GM23338 (cell line): ENCODE measurements at regions not wholly inside any gene's neighbourhood (a gene's known extent, or its start where the extent isn't known, plus 50 kb on each side); places are given as distances from the start of the nearest gene placed in this dataset.
A peak's percentile ranks its signal among the peaks of the same experiment; 100 is the strongest.

Experiments
- ATAC-seq: fragments of 200-7000 bp; cut with Tn5 transposase; 3 replicates; pipeline ENCODE4 v1.9.1; 2020
- DNase-seq: peaks from one replicate; pipeline ENCODE4 v3.0.0-alpha.2; 2015; ENCODE audit warnings: low spot score
- H2AFZ ChIP-seq: fragments of 200-600 bp; sonication (generic); 2 replicates; pipeline ENCODE4 v1.8.0; 2016; ENCODE audit warnings: antibody characterized with exemption, mild to moderate bottlenecking, moderate library complexity
- H3F3A ChIP-seq: fragments of 200-600 bp; sonication (generic); replicated peaks from 2 replicates; pipeline ENCODE4 v1.8.0; 2017; ENCODE audit warnings: antibody characterized with exemption, mixed run types, low read depth
- H3K27ac ChIP-seq: fragments of 200-600 bp; sonication (generic); 2 replicates; pipeline ENCODE4 v1.6.1; 2016; ENCODE audit warnings: low read depth
- H3K27me3 ChIP-seq: fragments of 200-600 bp; sonication (generic); 2 replicates; pipeline ENCODE4 v1.8.0; 2016; ENCODE audit warnings: mild to moderate bottlenecking, mixed run types, moderate library complexity; ENCODE audit not compliant: insufficient read depth
- H3K36me3 ChIP-seq: fragments of 200-600 bp; sonication (generic); 2 replicates; pipeline ENCODE4 v1.8.0; 2016; ENCODE audit warnings: mild to moderate bottlenecking; ENCODE audit not compliant: insufficient read depth
- H3K4me1 ChIP-seq: fragments of 200-600 bp; sonication (generic); 2 replicates; pipeline ENCODE4 v1.8.0; 2016; ENCODE audit warnings: mild to moderate bottlenecking, moderate library complexity; ENCODE audit not compliant: insufficient read depth
- H3K4me2 ChIP-seq: fragments of 200-600 bp; sonication (generic); 2 replicates; pipeline ENCODE4 v1.7.1; 2017; ENCODE audit warnings: mixed run types
- H3K4me3 ChIP-seq: fragments of 200-600 bp; sonication (generic); 2 replicates; pipeline ENCODE4 v1.6.1; 2016; ENCODE audit warnings: mixed run types
- H3K79me2 ChIP-seq: fragments of 200-600 bp; sonication (generic); replicated peaks from 2 replicates; pipeline ENCODE4 v1.8.0; 2017; ENCODE audit warnings: mild to moderate bottlenecking; ENCODE audit not compliant: insufficient read depth
- H3K9me2 ChIP-seq: fragments of 200-600 bp; sonication (generic); 2 replicates; pipeline ENCODE4 v1.8.0; 2017; ENCODE audit not compliant: insufficient read depth
- H4K20me1 ChIP-seq: fragments of 200-600 bp; sonication (generic); replicated peaks from 2 replicates; pipeline ENCODE4 v1.8.0; 2017; ENCODE audit warnings: mild to moderate bottlenecking; ENCODE audit not compliant: insufficient read depth
- H3K27ac Mint-ChIP-seq: 2 replicates; pipeline ENCODE4 v1.8.0; 2020; ENCODE audit warnings: inconsistent platforms, mild to moderate bottlenecking, moderate library complexity, mixed read lengths
- H3K27me3 Mint-ChIP-seq: 3 replicates; pipeline ENCODE4 v1.8.0; 2022; ENCODE audit warnings: low read depth, mild to moderate bottlenecking, moderate library complexity, mixed read lengths, inconsistent platforms; ENCODE audit not compliant: insufficient read depth, poor library complexity
- H3K36me3 Mint-ChIP-seq: 3 replicates; pipeline ENCODE4 v1.8.0; 2021; ENCODE audit warnings: low read depth, mild to moderate bottlenecking, inconsistent platforms, moderate library complexity, mixed read lengths
- H3K4me1 Mint-ChIP-seq: 3 replicates; pipeline ENCODE4 v1.8.0; 2020; ENCODE audit warnings: mild to moderate bottlenecking, inconsistent platforms, mixed read lengths
- H3K4me3 Mint-ChIP-seq: 3 replicates; pipeline ENCODE4 v1.8.0; 2021; ENCODE audit warnings: moderate library complexity, mild to moderate bottlenecking, inconsistent platforms, mixed read lengths
- H3K9me3 Mint-ChIP-seq: 3 replicates; pipeline ENCODE4 v1.8.0; 2020; ENCODE audit warnings: moderate library complexity, mild to moderate bottlenecking, inconsistent platforms, mixed read lengths
- EZH2phosphoT487 ChIP-seq: fragments of 200-600 bp; sonication (generic); IDR thresholded peaks from one replicate; pipeline ENCODE4 v1.8.1; 2018; ENCODE audit warnings: antibody characterized with exemption; ENCODE audit not compliant: unreplicated experiment
- STAT1 ChIP-seq: IDR thresholded peaks from one replicate; pipeline ENCODE4 v1.6.1; 2016; ENCODE audit warnings: antibody characterized with exemption; ENCODE audit not compliant: unreplicated experiment
- ZNF114 ChIP-seq: fragments of 250-450 bp; sonication (Bioruptor Pico); IDR thresholded peaks from 2 replicates; pipeline ENCODE4 v1.5.0; 2020; ENCODE audit warnings: mild to moderate bottlenecking, moderate library complexity
- TF ChIP-seq, protein P1 (sequence below): fragments of 250-450 bp; sonication (Bioruptor Pico); IDR thresholded peaks from 2 replicates; pipeline ENCODE4 v1.5.0; 2020; ENCODE audit warnings: mild to moderate bottlenecking, moderate library complexity
- TF ChIP-seq, protein P2 (sequence below): IDR thresholded peaks from one replicate; pipeline ENCODE4 v1.6.1; 2018; ENCODE audit warnings: antibody characterized with exemption; ENCODE audit not compliant: unreplicated experiment

DNA sequence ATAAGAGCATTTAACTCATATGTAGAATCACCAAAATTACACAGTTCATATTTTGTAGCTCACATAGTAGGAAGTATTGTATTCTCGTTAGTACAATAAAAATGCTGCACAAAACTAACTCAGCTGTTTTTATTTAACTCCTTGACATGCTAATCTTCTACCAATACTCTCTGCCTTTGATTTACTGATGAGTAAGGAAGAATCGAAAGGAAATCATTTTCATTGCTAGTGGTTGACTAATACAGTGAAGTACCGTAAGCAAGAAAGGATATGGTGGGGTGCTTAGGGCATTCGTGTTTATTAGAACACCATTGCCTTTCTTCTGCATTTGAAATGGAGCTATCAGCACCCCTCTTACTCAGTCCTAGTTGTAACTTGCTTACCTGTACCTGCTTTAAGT is 1239.1 kb upstream of the TENM3 start (continued):
- TF ChIP-seq, protein P1, sequence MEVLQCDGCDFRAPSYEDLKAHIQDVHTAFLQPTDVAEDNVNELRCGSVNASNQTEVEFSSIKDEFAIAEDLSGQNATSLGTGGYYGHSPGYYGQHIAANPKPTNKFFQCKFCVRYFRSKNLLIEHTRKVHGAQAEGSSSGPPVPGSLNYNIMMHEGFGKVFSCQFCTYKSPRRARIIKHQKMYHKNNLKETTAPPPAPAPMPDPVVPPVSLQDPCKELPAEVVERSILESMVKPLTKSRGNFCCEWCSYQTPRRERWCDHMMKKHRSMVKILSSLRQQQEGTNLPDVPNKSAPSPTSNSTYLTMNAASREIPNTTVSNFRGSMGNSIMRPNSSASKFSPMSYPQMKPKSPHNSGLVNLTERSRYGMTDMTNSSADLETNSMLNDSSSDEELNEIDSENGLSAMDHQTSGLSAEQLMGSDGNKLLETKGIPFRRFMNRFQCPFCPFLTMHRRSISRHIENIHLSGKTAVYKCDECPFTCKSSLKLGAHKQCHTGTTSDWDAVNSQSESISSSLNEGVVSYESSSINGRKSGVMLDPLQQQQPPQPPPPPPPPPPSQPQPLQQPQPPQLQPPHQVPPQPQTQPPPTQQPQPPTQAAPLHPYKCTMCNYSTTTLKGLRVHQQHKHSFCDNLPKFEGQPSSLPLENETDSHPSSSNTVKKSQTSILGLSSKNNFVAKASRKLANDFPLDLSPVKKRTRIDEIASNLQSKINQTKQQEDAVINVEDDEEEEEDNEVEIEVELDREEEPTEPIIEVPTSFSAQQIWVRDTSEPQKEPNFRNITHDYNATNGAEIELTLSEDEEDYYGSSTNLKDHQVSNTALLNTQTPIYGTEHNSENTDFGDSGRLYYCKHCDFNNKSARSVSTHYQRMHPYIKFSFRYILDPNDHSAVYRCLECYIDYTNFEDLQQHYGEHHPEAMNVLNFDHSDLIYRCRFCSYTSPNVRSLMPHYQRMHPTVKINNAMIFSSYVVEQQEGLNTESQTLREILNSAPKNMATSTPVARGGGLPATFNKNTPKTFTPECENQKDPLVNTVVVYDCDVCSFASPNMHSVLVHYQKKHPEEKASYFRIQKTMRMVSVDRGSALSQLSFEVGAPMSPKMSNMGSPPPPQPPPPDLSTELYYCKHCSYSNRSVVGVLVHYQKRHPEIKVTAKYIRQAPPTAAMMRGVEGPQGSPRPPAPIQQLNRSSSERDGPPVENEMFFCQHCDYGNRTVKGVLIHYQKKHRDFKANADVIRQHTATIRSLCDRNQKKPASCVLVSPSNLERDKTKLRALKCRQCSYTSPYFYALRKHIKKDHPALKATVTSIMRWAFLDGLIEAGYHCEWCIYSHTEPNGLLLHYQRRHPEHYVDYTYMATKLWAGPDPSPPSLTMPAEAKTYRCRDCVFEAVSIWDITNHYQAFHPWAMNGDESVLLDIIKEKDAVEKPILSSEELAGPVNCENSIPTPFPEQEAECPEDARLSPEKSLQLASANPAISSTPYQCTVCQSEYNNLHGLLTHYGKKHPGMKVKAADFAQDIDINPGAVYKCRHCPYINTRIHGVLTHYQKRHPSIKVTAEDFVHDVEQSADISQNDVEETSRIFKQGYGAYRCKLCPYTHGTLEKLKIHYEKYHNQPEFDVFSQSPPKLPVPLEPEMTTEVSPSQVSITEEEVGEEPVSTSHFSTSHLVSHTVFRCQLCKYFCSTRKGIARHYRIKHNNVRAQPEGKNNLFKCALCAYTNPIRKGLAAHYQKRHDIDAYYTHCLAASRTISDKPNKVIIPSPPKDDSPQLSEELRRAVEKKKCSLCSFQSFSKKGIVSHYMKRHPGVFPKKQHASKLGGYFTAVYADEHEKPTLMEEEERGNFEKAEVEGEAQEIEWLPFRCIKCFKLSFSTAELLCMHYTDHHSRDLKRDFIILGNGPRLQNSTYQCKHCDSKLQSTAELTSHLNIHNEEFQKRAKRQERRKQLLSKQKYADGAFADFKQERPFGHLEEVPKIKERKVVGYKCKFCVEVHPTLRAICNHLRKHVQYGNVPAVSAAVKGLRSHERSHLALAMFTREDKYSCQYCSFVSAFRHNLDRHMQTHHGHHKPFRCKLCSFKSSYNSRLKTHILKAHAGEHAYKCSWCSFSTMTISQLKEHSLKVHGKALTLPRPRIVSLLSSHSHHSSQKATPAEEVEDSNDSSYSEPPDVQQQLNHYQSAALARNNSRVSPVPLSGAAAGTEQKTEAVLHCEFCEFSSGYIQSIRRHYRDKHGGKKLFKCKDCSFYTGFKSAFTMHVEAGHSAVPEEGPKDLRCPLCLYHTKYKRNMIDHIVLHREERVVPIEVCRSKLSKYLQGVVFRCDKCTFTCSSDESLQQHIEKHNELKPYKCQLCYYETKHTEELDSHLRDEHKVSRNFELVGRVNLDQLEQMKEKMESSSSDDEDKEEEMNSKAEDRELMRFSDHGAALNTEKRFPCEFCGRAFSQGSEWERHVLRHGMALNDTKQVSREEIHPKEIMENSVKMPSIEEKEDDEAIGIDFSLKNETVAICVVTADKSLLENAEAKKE, result no peak
- TF ChIP-seq EZH2phosphoT487, result no peak
- TF ChIP-seq, protein P2, sequence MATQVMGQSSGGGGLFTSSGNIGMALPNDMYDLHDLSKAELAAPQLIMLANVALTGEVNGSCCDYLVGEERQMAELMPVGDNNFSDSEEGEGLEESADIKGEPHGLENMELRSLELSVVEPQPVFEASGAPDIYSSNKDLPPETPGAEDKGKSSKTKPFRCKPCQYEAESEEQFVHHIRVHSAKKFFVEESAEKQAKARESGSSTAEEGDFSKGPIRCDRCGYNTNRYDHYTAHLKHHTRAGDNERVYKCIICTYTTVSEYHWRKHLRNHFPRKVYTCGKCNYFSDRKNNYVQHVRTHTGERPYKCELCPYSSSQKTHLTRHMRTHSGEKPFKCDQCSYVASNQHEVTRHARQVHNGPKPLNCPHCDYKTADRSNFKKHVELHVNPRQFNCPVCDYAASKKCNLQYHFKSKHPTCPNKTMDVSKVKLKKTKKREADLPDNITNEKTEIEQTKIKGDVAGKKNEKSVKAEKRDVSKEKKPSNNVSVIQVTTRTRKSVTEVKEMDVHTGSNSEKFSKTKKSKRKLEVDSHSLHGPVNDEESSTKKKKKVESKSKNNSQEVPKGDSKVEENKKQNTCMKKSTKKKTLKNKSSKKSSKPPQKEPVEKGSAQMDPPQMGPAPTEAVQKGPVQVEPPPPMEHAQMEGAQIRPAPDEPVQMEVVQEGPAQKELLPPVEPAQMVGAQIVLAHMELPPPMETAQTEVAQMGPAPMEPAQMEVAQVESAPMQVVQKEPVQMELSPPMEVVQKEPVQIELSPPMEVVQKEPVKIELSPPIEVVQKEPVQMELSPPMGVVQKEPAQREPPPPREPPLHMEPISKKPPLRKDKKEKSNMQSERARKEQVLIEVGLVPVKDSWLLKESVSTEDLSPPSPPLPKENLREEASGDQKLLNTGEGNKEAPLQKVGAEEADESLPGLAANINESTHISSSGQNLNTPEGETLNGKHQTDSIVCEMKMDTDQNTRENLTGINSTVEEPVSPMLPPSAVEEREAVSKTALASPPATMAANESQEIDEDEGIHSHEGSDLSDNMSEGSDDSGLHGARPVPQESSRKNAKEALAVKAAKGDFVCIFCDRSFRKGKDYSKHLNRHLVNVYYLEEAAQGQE, result no peak
- no peak for TF ChIP-seq STAT1

DNA sequence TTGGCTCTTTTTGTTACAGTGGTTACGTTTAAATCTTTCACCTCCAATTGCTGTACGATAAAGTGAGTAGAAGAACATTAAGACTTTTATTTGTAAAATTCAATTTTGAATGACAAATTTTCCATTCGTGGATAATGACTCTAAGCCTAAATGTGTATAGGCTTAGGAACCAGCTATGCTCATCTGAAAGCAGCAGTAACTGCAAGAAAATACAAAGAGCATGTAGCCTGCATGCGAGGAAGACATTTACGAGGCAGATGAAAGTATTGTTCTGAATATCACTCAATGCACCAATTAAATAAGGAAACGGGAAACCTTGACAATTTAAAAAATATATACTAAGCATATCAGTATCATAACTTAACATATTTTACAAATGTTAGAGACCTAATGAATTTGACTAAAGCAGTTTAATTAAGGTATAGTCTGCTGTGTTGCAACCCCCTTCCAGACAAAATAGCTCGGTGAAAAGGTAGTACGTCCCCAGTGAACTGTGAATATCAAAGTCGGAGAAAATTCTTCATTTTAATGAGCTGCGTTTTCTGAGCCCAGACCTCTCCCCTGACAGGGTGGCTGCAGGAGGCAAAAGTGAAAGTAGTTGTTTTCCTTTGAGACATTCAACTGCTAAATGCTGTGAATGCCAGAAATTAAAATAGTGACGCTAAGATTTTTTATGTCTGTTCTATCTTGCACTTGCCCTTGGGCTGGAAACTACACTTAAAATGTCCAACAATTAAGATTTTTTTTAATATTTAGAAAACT is 1236.5 kb upstream of the TENM3 start:
- H4K20me1 ChIP-seq, result no peaks in the 10 kb centered on the region
- H3K4me1 Mint-ChIP-seq, result peaks cover 11% of the 10 kb centered on the region; the same call in 2 of the 3 replicates
- no peaks in the 10 kb centered on the region for H3K36me3 Mint-ChIP-seq
- no peaks in the 10 kb centered on the region for H3K79me2 ChIP-seq
- H3K27me3 ChIP-seq, result no peaks in the 10 kb centered on the region
- no peaks in the 10 kb centered on the region for H3K9me2 ChIP-seq
- no peaks in the 10 kb centered on the region for H3F3A ChIP-seq
- no peak overlapping the region for H3K4me3 ChIP-seq
- H3K4me1 ChIP-seq, result peaks cover 13% of the 10 kb centered on the region; the same call in 1 of the 2 replicates
- no peaks in the 10 kb centered on the region for H3K36me3 ChIP-seq
- DNase-seq (peak; percentile 21), ATAC-seq (peak; percentile 28; the same call in 1 of the 3 replicates)
- peak overlapping the region; percentile 41; the same call in 1 of the 2 replicates for H3K4me2 ChIP-seq
- no peak overlapping the region for H2AFZ ChIP-seq
- H3K9me3 Mint-ChIP-seq, result no peaks in the 10 kb centered on the region; the same call in 1 of the 3 replicates
- H3K27me3 Mint-ChIP-seq, result no peaks in the 10 kb centered on the region
- H3K4me3 Mint-ChIP-seq, result no peak overlapping the region
- H3K27ac Mint-ChIP-seq, result peak overlapping the region; percentile 79
- H3K27ac ChIP-seq, result no peak overlapping the region
- TF ChIP-seq STAT1 (no peak), ZNF114 (CRISPR knock-in tag) (no peak)
